Adrenal gland (tissue), 9 donors: ENCODE measurements at regions not wholly inside any gene's neighbourhood (a gene's known extent, or its start where the extent isn't known, plus 50 kb on each side); places are given as distances from the start of the nearest gene placed in this dataset.

Source experiments
- DNase-seq, 7 donors: peaks; one replicate each; pipeline ENCODE4 v3.0.0-alpha.2; 2019 to 2020
- H3K27ac ChIP-seq, 5 donors: fragments of 200-600 bp; sonication (generic) in 4 of 5; 1 replicate in 3 of 5; 2 replicates in 2 of 5; pipeline versions ENCODE4 v1.5.1 to v1.8.0; 2016 to 2020; ENCODE audit warnings: mild to moderate bottlenecking in 1 of 5
- H3K27me3 ChIP-seq: fragments of 200-600 bp; 2 replicates; pipeline ENCODE4 v1.8.0; 2021
- H3K36me3 ChIP-seq, 2 donors: fragments of 200-600 bp; replicated peaks in 1 of 2; 1 replicate in 1 of 2; 2 replicates in 1 of 2; pipeline versions ENCODE4 v1.5.1 to v1.8.0; 2018 to 2022
- H3K4me1 ChIP-seq, 2 donors: fragments of 200-600 bp; replicated peaks in 1 of 2; 1 replicate in 1 of 2; 2 replicates in 1 of 2; pipeline versions ENCODE4 v1.5.1 to v1.8.0; 2018 to 2021
- H3K4me3 ChIP-seq, 4 donors: fragments of 200-600 bp; sonication (generic) in 3 of 4; one replicate each; pipeline ENCODE4 v1.5.1; 2016 to 2018
- H3K9me3 ChIP-seq, 3 donors: fragments of 200-600 bp; sonication (generic) in 1 of 3; replicated peaks in 1 of 3; 1 replicate in 2 of 3; 2 replicates in 1 of 3; pipeline versions ENCODE4 v1.5.1 to v1.8.0; 2016 to 2021
- POLR2A ChIP-seq, 2 donors: fragments of 450-650 bp; IDR thresholded peaks; one replicate each; pipeline ENCODE4 v1.6.1; 2017; ENCODE audit warnings: antibody characterized with exemption in 2 of 2, mild to moderate bottlenecking in 2 of 2, moderate library complexity in 1 of 2
- WGBS, 4 donors: extraction: QIAGEN DNeasy Blood & Tissue Kit in 2 of 4; methylation state at CpG; one replicate each; pipeline versions ENCODE4 v1.1.5 to v1.1.7; 2013 to 2017; 5-methylcytosine and 5-hydroxymethylcytosine counted together
- intact Hi-C, 2 donors: fragments of 100-400 bp; cut with DNase I; formaldehyde crosslinking; loops; one replicate each; pipeline versions ENCODE4 v1.14.1 to v1.15.0; 2022 to 2023
- TF ChIP-seq, protein P1 (sequence below), 6 experiments: fragments of 450-650 bp in 4 of 6; fragments of 200-600 bp in 2 of 6; sonication (generic) in 1 of 6; IDR thresholded peaks; 1 replicate in 5 of 6; 2 replicates in 1 of 6; pipeline versions ENCODE4 v1.5.1 to v1.8.0; 2016 to 2021; ENCODE audit warnings: antibody characterized with exemption in 6 of 6, mild to moderate bottlenecking in 2 of 6, moderate library complexity in 1 of 6
- donor health status: healthy with polysubstance abuse.
- donor health status: Bipolar disorder and iron deficiency.
- donor health status: DM: yes; HTN: yes; CAD: no.
- donor health status: DM: no; HTN: no; CAD: no.
- donor health status: DM: no; HTN: no; CAD: no.

DNA sequence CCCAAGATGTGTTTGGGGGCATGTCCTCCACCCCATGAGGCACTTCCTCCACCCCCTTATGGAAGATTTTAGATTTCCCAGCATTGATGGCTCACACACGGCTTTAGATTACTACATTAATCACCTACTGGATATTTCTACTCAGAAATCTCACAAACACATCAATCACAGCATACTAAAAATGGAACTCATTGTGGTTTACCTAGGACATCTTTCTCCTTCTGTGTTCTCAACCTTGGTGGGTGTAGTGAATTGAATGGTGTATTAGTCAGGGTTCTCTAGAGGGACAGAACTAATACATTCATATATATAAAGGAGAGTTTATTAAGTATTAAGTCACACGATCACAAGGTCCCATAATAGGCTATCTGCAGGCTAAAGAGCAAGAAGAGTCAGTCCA, 82.1 kb upstream of the CYRIA start:
- Histone ChIP-seq H3K27me3 (no peaks in the 10 kb centered on the region), H3K9me3 (no peaks in the 10 kb centered on the region), H3K4me1 (no peaks in the 10 kb centered on the region), H3K36me3 (no peaks in the 10 kb centered on the region), H3K27ac (no peak overlapping the region), H3K4me3 (no peak overlapping the region)
- 71 to 87% (median 80%) methylated on average over 2 of the region's 2 CpGs for WGBS, 4 donors
- TF ChIP-seq POLR2A (IDR thresholded peaks at IDR 0.05): no peak
- TF ChIP-seq, protein P1, sequence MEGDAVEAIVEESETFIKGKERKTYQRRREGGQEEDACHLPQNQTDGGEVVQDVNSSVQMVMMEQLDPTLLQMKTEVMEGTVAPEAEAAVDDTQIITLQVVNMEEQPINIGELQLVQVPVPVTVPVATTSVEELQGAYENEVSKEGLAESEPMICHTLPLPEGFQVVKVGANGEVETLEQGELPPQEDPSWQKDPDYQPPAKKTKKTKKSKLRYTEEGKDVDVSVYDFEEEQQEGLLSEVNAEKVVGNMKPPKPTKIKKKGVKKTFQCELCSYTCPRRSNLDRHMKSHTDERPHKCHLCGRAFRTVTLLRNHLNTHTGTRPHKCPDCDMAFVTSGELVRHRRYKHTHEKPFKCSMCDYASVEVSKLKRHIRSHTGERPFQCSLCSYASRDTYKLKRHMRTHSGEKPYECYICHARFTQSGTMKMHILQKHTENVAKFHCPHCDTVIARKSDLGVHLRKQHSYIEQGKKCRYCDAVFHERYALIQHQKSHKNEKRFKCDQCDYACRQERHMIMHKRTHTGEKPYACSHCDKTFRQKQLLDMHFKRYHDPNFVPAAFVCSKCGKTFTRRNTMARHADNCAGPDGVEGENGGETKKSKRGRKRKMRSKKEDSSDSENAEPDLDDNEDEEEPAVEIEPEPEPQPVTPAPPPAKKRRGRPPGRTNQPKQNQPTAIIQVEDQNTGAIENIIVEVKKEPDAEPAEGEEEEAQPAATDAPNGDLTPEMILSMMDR (IDR thresholded peaks at IDR 0.05): no peak
- no peak for DNase-seq
- intact Hi-C loops: no loop called here

DNA sequence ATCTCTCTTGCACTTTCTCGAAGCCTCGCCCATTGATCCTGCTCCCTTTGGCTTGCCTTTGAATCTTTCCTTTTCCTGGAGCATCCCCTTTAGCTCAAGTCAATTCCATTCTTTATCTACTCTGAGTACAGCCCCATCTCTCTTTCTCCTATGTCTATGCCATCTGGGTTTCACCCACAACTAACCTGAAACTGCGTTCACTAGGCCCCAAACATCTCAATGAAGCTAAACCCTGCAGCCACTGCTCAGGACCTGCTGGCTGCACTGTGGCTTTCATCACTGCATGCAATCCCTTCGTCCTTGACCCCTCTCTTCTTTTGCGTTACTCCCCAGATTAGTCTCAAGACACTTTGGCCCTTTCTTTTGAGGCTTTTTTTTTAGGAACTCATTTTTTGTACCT, 81.6 kb upstream of the CYRIA start:
- no peak for TF ChIP-seq POLR2A (IDR thresholded peaks at IDR 0.05)
- TF ChIP-seq, protein P1 (IDR thresholded peaks at IDR 0.05): no peak
- intact Hi-C loops: no loop called here
- Histone ChIP-seq H3K36me3 (no peaks in the 10 kb centered on the region), H3K27ac (no peak overlapping the region), H3K4me1 (no peaks in the 10 kb centered on the region), H3K9me3 (no peaks in the 10 kb centered on the region), H3K4me3 (no peak overlapping the region), H3K27me3 (no peaks in the 10 kb centered on the region)
- no peak for DNase-seq
- 84 to 86% (median 86%) methylated on average over 5 of the region's 5 CpGs for WGBS, 4 donors

DNA sequence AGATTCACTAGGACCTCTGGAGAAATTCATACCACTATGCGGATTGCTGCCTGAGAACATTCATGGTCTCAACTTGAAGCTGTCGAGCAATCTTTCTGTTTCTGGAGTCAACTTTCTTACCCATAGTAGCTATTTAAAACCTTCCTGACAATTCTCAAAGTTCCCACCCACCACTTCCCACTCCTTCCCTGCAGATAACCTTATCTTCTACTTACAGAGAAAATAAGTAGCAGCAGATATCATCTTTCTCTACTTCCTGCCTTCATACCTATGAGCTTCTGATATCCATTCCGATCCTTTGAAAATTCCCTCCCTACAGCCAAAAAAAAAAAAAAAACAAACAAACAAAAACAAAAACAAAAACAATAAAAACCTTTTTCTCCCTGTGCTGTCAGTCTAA, 81.2 kb upstream of the CYRIA start:
- Histone ChIP-seq H3K4me3 (no peak overlapping the region), H3K27me3 (no peaks in the 10 kb centered on the region), H3K4me1 (no peaks in the 10 kb centered on the region), H3K9me3 (no peaks in the 10 kb centered on the region), H3K27ac (no peak overlapping the region), H3K36me3 (no peaks in the 10 kb centered on the region)
- TF ChIP-seq, protein P1 (IDR thresholded peaks at IDR 0.05): no peak
- TF ChIP-seq POLR2A (IDR thresholded peaks at IDR 0.05): no peak
- DNase-seq: no peak
- WGBS, 4 donors: 73 to 83% (median 81%) methylated on average over 3 of the region's 3 CpGs
- intact Hi-C loops: no loop called here

DNA sequence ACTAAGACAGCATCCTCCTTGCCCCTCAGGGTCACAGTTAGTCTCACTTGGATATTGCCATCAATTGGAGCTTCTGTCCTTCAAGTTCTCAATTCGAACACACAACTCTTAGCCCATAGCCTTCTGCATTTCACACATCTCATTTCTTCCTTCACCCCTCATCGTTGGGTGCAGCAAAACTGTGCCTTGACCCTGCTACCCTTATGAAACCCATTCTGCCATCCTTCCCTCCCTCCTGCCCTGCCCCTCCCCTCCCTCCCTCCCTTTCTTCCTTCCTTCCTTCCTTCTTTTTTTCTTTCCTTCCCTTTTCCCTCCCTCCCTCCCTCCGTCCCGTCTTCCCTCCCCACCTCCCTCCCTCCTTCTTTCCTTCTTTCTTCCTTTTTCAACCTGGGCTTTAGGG, 80.7 kb upstream of the CYRIA start:
- WGBS, 4 donors: 79 to 93% (median 84%) methylated on average over 4 of the region's 4 CpGs
- no peaks in the 10 kb centered on the region for H3K9me3 ChIP-seq
- no peak overlapping the region for H3K4me3 ChIP-seq
- intact Hi-C loops: no loop called here
- no peaks in the 10 kb centered on the region for H3K27me3 ChIP-seq
- no peak for TF ChIP-seq POLR2A (IDR thresholded peaks at IDR 0.05)
- TF ChIP-seq, protein P1 (IDR thresholded peaks at IDR 0.05): no peak
- no peak for DNase-seq
- no peaks in the 10 kb centered on the region for H3K36me3 ChIP-seq
- no peaks in the 10 kb centered on the region for H3K4me1 ChIP-seq
- H3K27ac ChIP-seq: no peak overlapping the region
